Tibial nerve (tissue), 4 donors: ENCODE measurements at regions not wholly inside any gene's neighbourhood (a gene's known extent, or its start where the extent isn't known, plus 50 kb on each side); places are given as distances from the start of the nearest gene placed in this dataset.

Source experiments
- EP300 ChIP-seq, 2 donors: sonication (generic); formaldehyde crosslinking; IDR thresholded peaks; one replicate each; pipeline ENCODE4 v1.6.1; 2017; ENCODE audit warnings: antibody characterized with exemption in 2 of 2, mild to moderate bottlenecking in 1 of 2
- POLR2A ChIP-seq, 2 donors: fragments of 450-650 bp; IDR thresholded peaks; one replicate each; pipeline ENCODE4 v1.6.1; 2017; ENCODE audit warnings: antibody characterized with exemption in 2 of 2, mild to moderate bottlenecking in 2 of 2, moderate library complexity in 2 of 2
- TF ChIP-seq, protein P1 (sequence below), 5 experiments: fragments of 200-600 bp in 3 of 5; fragments of 450-650 bp in 2 of 5; sonication (generic) in 3 of 5; IDR thresholded peaks; one replicate each; pipeline ENCODE4 v1.5.1; 2016 to 2019; ENCODE audit warnings: antibody characterized with exemption in 5 of 5, mild to moderate bottlenecking in 3 of 5, moderate library complexity in 2 of 5

DNA sequence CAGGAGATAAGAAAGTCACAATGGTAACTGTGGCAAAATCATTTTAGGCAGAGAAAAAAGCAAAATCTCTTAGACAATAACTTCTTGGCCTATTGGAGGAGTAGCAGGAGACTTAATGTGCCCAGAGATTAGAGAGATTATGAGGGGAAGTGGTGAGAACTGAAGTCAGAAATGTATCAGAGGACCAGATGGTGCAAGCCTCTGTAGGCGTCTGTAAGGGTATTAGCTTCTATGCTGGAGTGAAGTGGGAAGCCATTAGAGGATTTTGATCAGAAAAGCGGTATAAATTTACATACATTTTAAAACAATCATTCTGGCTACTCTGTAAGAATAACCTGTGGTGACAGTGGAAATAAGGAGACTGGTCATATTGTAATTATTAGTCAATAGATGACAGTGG, 236.7 kb downstream of the FAT4 start:
- TF ChIP-seq, protein P1, sequence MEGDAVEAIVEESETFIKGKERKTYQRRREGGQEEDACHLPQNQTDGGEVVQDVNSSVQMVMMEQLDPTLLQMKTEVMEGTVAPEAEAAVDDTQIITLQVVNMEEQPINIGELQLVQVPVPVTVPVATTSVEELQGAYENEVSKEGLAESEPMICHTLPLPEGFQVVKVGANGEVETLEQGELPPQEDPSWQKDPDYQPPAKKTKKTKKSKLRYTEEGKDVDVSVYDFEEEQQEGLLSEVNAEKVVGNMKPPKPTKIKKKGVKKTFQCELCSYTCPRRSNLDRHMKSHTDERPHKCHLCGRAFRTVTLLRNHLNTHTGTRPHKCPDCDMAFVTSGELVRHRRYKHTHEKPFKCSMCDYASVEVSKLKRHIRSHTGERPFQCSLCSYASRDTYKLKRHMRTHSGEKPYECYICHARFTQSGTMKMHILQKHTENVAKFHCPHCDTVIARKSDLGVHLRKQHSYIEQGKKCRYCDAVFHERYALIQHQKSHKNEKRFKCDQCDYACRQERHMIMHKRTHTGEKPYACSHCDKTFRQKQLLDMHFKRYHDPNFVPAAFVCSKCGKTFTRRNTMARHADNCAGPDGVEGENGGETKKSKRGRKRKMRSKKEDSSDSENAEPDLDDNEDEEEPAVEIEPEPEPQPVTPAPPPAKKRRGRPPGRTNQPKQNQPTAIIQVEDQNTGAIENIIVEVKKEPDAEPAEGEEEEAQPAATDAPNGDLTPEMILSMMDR (IDR thresholded peaks at IDR 0.05) = no peak
- no peak for TF ChIP-seq POLR2A (IDR thresholded peaks at IDR 0.05)
- TF ChIP-seq EP300 (IDR thresholded peaks at IDR 0.05) = no peak
